Mammary epithelial cell (primary cell): ENCODE measurements at regions not wholly inside any gene's neighbourhood (a gene's known extent, or its start where the extent isn't known, plus 50 kb on each side); places are given as distances from the start of the nearest gene placed in this dataset.

Experiments used
- EZH2 ChIP-seq: IDR thresholded peaks from 2 replicates; pipeline ENCODE4 v1.6.1; 2012; ENCODE audit warnings: low read length, inconsistent platforms, borderline replicate concordance
- TF ChIP-seq, protein P1 (sequence below), 2 donors: IDR thresholded peaks in 1 of 2; conservative IDR thresholded peaks in 1 of 2; 2 replicates each; pipeline ENCODE4 v1.5.1; 2011 to 2012; ENCODE audit warnings: inconsistent platforms in 2 of 2, low read length in 2 of 2, mild to moderate bottlenecking in 2 of 2, control low read depth in 1 of 2, low read depth in 1 of 2; ENCODE audit not compliant: insufficient read depth in 1 of 2; ENCODE audit errors: extremely low read depth in 1 of 2

DNA sequence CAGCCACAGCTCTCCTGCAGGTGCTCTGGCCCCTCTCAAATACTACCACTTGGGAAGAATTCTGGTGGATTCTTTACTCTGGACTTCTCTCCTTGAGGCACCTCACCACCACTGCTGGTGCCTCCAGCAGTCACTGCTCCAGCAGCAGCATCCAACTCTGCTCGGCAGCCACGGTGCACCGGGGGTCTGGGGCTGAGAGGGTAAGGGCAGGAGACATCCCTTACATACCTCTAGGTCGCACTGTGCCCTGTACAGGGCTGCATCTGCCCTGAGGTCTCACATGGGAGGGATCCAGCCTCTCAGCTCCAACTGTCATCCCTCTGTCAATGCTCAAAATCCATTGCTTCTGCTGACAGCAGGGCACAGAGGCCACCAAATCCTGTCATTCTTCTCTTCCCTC, 588.2 kb downstream of the CDK5RAP2 start:
- TF ChIP-seq, protein P1, sequence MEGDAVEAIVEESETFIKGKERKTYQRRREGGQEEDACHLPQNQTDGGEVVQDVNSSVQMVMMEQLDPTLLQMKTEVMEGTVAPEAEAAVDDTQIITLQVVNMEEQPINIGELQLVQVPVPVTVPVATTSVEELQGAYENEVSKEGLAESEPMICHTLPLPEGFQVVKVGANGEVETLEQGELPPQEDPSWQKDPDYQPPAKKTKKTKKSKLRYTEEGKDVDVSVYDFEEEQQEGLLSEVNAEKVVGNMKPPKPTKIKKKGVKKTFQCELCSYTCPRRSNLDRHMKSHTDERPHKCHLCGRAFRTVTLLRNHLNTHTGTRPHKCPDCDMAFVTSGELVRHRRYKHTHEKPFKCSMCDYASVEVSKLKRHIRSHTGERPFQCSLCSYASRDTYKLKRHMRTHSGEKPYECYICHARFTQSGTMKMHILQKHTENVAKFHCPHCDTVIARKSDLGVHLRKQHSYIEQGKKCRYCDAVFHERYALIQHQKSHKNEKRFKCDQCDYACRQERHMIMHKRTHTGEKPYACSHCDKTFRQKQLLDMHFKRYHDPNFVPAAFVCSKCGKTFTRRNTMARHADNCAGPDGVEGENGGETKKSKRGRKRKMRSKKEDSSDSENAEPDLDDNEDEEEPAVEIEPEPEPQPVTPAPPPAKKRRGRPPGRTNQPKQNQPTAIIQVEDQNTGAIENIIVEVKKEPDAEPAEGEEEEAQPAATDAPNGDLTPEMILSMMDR (conservative IDR thresholded peaks at IDR 0.05 in 1 of 2, IDR thresholded peaks at IDR 0.05 in 1 of 2; ENCODE audit: extremely low read depth in 1 of 2, insufficient read depth in 1 of 2, low read depth in 1 of 2, low read length in 2 of 2) = no peak
- TF ChIP-seq EZH2 = no peak
